Thoracic aorta (tissue), 2 donors: ENCODE measurements at regions not wholly inside any gene's neighbourhood (a gene's known extent, or its start where the extent isn't known, plus 50 kb on each side); places are given as distances from the start of the nearest gene placed in this dataset.

Source experiments
- ATAC-seq: fragments of 150-250 bp; one replicate; pipeline ENCODE4 v1.8.0; 2017; ENCODE audit warnings: low read depth; ENCODE audit not compliant: insufficient number of reproducible peaks, low FRiP score
- DNase-seq: peaks from one replicate; pipeline ENCODE4 v3.0.0-alpha.2; 2020; ENCODE audit warnings: low spot score
- H3K27ac ChIP-seq, 2 donors: fragments of 200-600 bp; sonication (generic); 1 replicate in 1 of 2; 2 replicates in 1 of 2; pipeline ENCODE4 v1.5.1; 2016; ENCODE audit warnings: mild to moderate bottlenecking in 2 of 2, moderate library complexity in 2 of 2
- H3K27me3 ChIP-seq: fragments of 200-600 bp; sonication (generic); replicated peaks from 2 replicates; pipeline ENCODE4 v1.6.0; 2016; ENCODE audit warnings: mild to moderate bottlenecking; ENCODE audit not compliant: insufficient read depth
- H3K36me3 ChIP-seq: fragments of 200-600 bp; sonication (generic); one replicate; pipeline ENCODE4 v1.5.1; 2016
- H3K4me1 ChIP-seq, 2 donors: fragments of 200-600 bp; sonication (generic); 1 replicate in 1 of 2; 2 replicates in 1 of 2; pipeline versions ENCODE4 v1.5.1 to v1.6.0; 2016; ENCODE audit warnings: low read depth in 2 of 2, mild to moderate bottlenecking in 1 of 2; ENCODE audit not compliant: control insufficient read depth in 1 of 2
- H3K4me3 ChIP-seq: fragments of 200-600 bp; sonication (generic); 2 replicates; pipeline ENCODE4 v1.5.1; 2016; ENCODE audit warnings: mild to moderate bottlenecking
- H3K9me3 ChIP-seq: fragments of 200-600 bp; sonication (generic); 2 replicates; pipeline ENCODE4 v1.5.1; 2016
- CTCF ChIP-seq: fragments of 200-600 bp; sonication (generic); IDR thresholded peaks from one replicate; pipeline ENCODE4 v1.5.1; 2019; ENCODE audit warnings: antibody characterized with exemption

GRCh38 chr18:65622436-65622835, 128.4 kb upstream of the CDH7 start:
- Histone ChIP-seq H3K36me3 (no peaks in the 10 kb centered on the region), H3K9me3 (no peaks in the 10 kb centered on the region), H3K4me1 (no peaks in the 10 kb centered on the region), H3K4me3 (no peak overlapping the region), H3K27me3 (no peaks in the 10 kb centered on the region), H3K27ac (no peak overlapping the region)
- ATAC-seq (no peak), DNase-seq (no peak)
- no peak for TF ChIP-seq CTCF

- no peak for DNase-seq
- no peaks in the 10 kb centered on the region for H3K27me3 ChIP-seq
Observed at GRCh38 chr18:65620076-65620696, 130.6 kb upstream of the CDH7 start.

GRCh38 chr18:65610939-65611338, 139.9 kb upstream of the CDH7 start:
- Histone ChIP-seq H3K9me3 (no peaks in the 10 kb centered on the region), H3K4me3 (no peak overlapping the region), H3K27ac (no peak overlapping the region), H3K36me3 (no peaks in the 10 kb centered on the region), H3K27me3 (no peaks in the 10 kb centered on the region), H3K4me1 (no peaks in the 10 kb centered on the region)
- DNase-seq (no peak), ATAC-seq (no peak)
- TF ChIP-seq CTCF = no peak

More at GRCh38 chr18:65620076-65620696, 130.6 kb upstream of the CDH7 start:
- ATAC-seq = no peak
- Histone ChIP-seq H3K9me3 (no peaks in the 10 kb centered on the region), H3K4me3 (no peak overlapping the region), H3K4me1 (no peaks in the 10 kb centered on the region), H3K36me3 (no peaks in the 10 kb centered on the region), H3K27ac (no peak overlapping the region)
- TF ChIP-seq CTCF = no peak

GRCh38 chr18:65608471-65608870, 142.3 kb upstream of the CDH7 start:
- no peak for DNase-seq
- H3K9me3 ChIP-seq = no peaks in the 10 kb centered on the region
- TF ChIP-seq CTCF = no peak
- no peak for ATAC-seq
- H3K27ac ChIP-seq = no peak overlapping the region
- H3K4me1 ChIP-seq = no peaks in the 10 kb centered on the region
- no peaks in the 10 kb centered on the region for H3K36me3 ChIP-seq
- no peak overlapping the region for H3K4me3 ChIP-seq
- no peaks in the 10 kb centered on the region for H3K27me3 ChIP-seq

GRCh38 chr18:65607161-65607560, 143.7 kb upstream of the CDH7 start:
- Histone ChIP-seq H3K27me3 (no peaks in the 10 kb centered on the region), H3K4me1 (no peaks in the 10 kb centered on the region)
- no peak for TF ChIP-seq CTCF

More at GRCh38 chr18:65607161-65607560, 143.7 kb upstream of the CDH7 start:
- Histone ChIP-seq H3K36me3 (no peaks in the 10 kb centered on the region), H3K4me3 (no peak overlapping the region), H3K27ac (no peak overlapping the region), H3K9me3 (no peaks in the 10 kb centered on the region)
- no peak for ATAC-seq
- DNase-seq = no peak
